Body of pancreas (tissue), 4 donors: ENCODE measurements at regions not wholly inside any gene's neighbourhood (a gene's known extent, or its start where the extent isn't known, plus 50 kb on each side); places are given as distances from the start of the nearest gene placed in this dataset.

Experiments used
- CTCF ChIP-seq, 7 experiments: fragments of 450-650 bp in 4 of 7; fragments of 200-600 bp in 3 of 7; sonication (generic) in 3 of 7; IDR thresholded peaks; one replicate each; pipeline ENCODE4 v1.5.1; 2016 to 2019; ENCODE audit warnings: antibody characterized with exemption in 7 of 7
- POLR2A ChIP-seq, 3 donors: fragments of 450-650 bp; IDR thresholded peaks; one replicate each; pipeline ENCODE4 v1.6.1; 2016; ENCODE audit warnings: antibody characterized with exemption in 3 of 3, mild to moderate bottlenecking in 2 of 3

GRCh38 chr10:107650939-107651338, 486.4 kb upstream of the SORCS1 start:
- TF ChIP-seq CTCF (IDR thresholded peaks at IDR 0.05), result no peak
- TF ChIP-seq POLR2A (IDR thresholded peaks at IDR 0.05), result no peak
